ENCODE measurements at regions not wholly inside any gene's neighbourhood (a gene's known extent, or its start where the extent isn't known, plus 50 kb on each side); places are given as distances from the start of the nearest gene placed in this dataset.

- no peak for DNase-seq
Measured at GRCh38 chr2:193349642-193350041, 1154.9 kb upstream of the TMEFF2 start.

DNA sequence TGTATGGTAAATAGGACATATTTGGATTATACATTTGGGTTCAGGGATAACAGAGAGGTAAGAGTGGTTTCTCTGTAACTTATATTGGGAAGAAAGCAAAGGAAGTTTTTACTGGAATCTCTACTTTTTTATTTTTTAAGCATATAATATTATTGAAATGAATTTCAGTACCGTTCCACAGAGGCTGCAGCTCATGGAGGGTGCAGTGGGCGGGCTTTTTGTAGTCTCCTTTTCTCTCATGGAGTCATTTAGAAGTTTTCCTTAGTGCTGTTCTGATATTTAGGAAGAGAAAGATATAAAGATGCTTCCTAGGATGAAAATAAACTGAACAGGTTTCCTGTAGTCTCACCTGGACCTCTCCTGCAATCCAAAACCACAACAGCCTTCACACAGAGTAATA, 1153.3 kb upstream of the TMEFF2 start:
- no peak for DNase-seq

- DNase-seq = no peak
Measured at GRCh38 chr2:193336781-193337180, 1142.0 kb upstream of the TMEFF2 start.

DNA sequence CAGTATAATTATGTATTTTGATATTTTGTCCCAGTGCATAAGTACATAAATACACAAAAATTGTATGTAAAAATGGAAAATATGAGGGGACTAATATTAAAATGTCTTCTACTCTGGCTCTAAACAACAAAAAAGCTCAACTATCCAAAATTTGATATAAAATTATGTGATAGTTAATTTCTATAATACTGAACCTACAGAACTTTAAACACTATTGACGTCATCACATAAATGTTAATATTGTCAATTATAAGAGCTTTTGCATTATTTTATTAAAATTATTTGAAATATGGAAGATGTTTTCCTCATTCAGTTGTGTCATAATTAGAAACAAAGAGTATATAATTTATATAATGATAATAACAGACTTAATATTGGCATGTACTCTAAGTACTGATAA, 1139.7 kb upstream of the TMEFF2 start:
- DNase-seq = no peak

- no peak for DNase-seq
Measured at GRCh38 chr2:193333539-193333938, 1138.8 kb upstream of the TMEFF2 start.

- no peak for DNase-seq
Measured at GRCh38 chr2:193332941-193333340, 1138.2 kb upstream of the TMEFF2 start.

DNA sequence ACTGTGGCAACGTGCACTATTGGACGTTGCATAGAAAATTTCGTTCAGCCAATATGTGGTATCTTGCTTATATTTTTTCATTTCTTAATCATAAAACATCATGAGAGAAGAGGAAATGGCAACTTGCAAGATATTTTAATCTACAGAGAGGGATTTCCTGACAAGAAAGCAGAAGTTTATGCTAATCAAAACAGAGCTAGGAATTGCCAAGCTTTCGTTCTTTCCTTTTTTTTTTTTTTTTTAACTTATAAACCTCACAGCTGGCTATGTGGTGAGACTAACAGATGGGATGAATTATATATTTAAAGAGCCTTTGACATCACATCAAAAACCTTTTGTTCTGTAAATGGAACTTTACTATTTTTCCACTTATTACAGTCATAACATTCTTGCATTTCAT, 1136.9 kb upstream of the TMEFF2 start:
- no peak for DNase-seq

DNA sequence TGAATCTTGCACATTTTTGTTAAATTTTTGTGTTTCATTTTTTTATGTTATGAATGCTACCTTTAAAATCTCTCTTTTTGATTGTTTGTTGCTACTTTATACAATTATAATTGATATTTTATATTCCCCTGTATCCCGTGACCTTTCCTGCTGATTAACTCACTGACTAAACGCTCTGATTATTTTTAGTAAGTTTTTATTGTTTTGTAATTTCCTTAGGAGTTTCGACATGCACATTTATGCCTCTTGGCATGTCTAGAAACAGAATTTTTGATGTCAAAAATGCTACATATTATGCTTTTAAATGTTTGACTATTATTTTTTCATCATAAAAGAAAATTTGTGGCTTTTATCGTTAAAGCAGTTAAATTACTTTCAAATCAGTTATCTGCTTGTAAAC, 1131.6 kb upstream of the TMEFF2 start:
- no peak for DNase-seq

DNA sequence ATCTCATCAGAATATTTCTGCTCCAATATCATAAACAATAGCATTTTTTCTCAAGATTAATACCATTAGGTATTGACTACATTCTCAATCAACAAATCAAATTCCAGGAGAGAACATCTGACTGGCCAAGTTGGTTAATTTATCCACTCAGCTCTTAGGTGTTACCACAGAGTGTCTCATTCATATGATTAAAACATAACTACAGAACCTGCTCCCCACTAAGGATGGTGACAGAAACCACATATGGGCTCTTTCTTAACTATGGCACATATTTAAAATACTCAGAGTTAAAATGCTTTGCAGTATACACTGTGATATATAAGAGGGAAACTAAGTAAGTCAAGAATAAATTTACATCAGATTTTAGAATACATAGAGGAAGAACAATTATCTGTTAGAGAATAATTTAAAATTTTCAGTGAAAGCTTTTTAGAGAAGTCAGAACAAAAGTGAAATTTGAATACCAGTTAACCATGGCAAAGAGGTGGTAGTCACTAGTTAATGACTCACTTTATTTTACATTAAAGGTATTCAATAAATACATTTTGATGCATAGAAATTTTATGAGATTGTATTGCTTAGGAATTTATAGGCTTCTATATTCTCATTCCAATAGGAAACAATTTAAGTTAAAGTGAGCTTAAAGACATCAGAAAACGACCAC, 1120.8 kb upstream of the TMEFF2 start:
- no peak for DNase-seq

DNA sequence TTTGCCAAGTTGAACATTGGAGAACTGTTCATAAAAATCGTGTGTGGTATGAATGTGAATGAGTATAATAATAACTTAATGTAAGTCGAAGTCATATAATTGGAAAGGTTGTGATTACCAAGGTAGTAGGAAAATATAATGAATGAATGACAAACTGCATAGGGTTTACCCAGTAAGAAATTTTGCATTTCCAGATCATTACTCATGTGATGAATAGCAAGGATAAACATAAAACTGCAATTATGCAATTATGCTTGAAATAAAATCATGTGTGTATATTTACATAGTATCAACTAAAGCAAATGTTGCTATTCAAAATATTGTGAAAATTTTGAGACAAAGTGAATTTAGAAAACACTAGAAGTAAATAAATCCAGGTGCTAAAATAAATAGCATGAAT, 1108.7 kb upstream of the TMEFF2 start:
- DNase-seq = no peak

- no peak for DNase-seq
Measured at GRCh38 chr2:193294371-193294770, 1099.6 kb upstream of the TMEFF2 start.

- DNase-seq = no peak
Measured at GRCh38 chr2:193279361-193279760, 1084.6 kb upstream of the TMEFF2 start.

DNA sequence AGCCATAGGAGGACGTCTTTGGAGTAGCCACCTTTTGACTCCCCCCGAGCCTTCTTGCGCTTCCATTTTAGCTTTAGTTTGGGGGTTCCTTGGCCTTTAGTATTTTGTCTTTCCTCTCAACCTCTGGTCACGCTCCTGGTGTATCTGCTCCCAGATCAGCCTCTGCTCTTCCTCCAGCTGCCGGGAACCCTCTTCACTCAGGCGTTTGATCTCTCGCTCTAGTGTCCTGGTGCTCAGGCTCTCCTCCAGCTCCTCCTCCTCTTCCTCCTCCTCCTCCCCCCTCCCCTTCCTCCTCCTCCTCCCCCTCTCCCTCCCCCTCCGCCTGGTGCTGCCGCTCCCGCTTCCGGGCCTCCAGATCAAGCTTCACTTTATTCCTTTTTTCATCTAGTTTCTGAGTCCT, 1082.3 kb upstream of the TMEFF2 start:
- DNase-seq = no peak

GRCh38 chr2:193276560-193276959, 1081.8 kb upstream of the TMEFF2 start:
- DNase-seq = no peak

GRCh38 chr2:193276069-193276468, 1081.3 kb upstream of the TMEFF2 start:
- DNase-seq = no peak

- no peak for DNase-seq
Measured at GRCh38 chr2:193272011-193272410, 1077.3 kb upstream of the TMEFF2 start.

DNA sequence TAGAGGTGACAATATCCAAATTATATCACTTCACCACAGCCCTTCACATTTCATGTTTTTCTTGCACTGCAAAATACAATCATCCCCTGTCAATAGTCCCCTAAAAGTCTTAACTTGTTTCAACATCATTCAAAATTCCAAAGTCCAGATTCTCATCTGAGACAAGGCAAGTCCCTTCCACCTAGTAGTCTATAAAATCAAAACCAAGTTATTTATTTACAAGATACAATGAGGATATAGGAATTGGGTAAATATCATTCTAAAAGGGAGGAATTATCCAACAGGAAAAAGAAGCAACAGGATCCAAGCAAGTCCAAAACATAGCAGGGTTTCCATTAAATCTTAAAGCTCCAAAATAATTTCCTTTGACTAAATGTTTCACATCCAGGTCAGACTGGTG, 1076.1 kb upstream of the TMEFF2 start:
- DNase-seq = no peak

- DNase-seq = no peak
Measured at GRCh38 chr2:193267496-193268002, 1072.8 kb upstream of the TMEFF2 start.

DNA sequence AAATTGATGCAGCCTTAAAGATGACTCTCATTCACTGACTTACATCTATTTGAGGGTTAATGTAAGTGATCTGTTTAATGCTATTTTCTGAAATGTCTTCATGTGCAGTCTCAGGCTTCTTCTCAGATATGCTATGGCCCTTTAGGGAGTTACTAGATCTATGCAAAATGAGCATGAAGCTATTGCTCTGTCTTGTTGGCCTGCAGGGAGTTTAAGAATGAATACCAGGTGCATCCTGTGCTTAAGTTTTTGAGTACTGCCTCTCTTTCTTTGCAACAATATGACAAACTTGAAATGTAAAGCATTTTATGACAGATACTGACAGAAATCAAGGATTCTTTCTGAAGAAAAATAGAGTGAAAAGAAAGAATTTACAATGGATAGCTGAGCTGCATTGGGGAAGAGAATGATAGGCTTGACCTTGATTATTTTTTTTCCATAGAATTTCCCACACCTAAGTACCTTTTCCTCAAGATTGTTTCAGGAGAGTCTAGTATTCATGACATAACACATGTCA, 1058.3 kb upstream of the TMEFF2 start:
- no peak for DNase-seq

DNA sequence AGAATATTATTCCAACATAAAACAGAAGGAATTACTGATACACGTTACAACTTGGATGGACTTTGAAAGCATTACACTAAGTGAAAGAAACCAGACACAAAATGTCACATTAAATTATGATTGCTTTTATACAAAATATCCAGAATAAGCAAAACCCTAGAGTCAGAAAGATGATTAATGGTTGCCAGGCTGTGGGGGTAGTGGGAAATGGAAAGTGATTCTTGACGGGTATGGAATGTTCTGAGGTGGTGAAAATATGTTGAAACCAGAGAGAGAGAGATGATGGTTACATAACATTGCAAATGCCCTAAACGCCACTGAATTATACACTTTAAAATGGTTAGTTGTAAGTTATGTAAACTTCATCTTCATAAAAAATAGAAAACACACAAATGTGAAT, 1057.2 kb upstream of the TMEFF2 start:
- no peak for DNase-seq

- no peak for DNase-seq
Measured at GRCh38 chr2:193250389-193250788, 1055.7 kb upstream of the TMEFF2 start.

DNA sequence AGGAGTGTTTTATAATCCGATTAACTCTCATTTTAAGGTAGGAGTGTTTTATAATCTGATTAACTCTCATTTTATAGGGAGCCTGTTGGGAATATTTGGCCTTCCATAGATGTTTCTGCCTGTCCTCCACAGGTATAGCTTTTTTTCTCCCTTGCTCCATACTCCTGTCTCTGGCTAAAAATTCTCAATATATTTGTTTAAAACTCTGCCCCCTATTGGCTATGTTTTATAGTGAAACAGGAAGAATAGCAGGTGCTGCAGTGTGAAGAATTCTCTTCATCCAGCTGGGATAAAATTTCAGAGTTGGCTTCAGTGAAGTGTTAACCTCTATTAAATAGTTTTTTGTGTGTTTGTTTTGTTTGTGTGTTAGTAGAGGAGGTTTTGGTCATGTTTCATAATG, 1046.0 kb upstream of the TMEFF2 start:
- DNase-seq = no peak

- DNase-seq = no peak
Measured at GRCh38 chr2:193231634-193232033, 1036.9 kb upstream of the TMEFF2 start.

- DNase-seq = no peak
Measured at GRCh38 chr2:193228276-193228675, 1033.5 kb upstream of the TMEFF2 start.

DNA sequence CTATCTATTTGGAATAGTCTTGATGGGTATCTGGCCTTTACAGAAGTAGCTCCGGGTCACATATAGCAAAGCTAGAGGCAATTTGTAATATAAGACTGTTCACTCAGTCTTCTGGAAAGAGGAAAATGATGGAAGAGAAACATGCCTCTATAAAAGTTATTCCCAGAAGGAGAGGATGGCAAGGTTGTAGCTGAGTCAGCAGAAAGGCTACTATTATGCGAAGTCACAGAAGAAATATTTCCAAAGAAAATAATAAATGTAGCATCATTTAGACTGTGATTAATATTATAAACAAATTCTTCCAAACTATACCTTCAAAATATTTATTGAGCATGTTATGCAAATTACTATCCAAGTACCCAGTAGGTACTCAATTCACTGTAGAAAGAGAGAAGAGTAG, 1027.7 kb upstream of the TMEFF2 start:
- DNase-seq = no peak
